Muscle of leg (tissue), 3 donors: ENCODE measurements at regions not wholly inside any gene's neighbourhood (a gene's known extent, or its start where the extent isn't known, plus 50 kb on each side); places are given as distances from the start of the nearest gene placed in this dataset.

Source experiments
- DNase-seq: peaks from one replicate; pipeline ENCODE4 v3.0.0; 2013
- H3K27ac ChIP-seq: one replicate; pipeline ENCODE4 v1.5.1; 2013; ENCODE audit warnings: mild to moderate bottlenecking, low read length, control low read depth
- H3K27me3 ChIP-seq: one replicate; pipeline ENCODE4 v1.6.1; 2013; ENCODE audit warnings: low read length; ENCODE audit not compliant: control insufficient read depth, insufficient read depth
- H3K36me3 ChIP-seq: one replicate; pipeline ENCODE4 v1.6.1; 2013; ENCODE audit warnings: low read length; ENCODE audit not compliant: control insufficient read depth, insufficient read depth
- H3K4me1 ChIP-seq: one replicate; pipeline ENCODE4 v1.6.1; 2013; ENCODE audit warnings: low read length; ENCODE audit not compliant: control insufficient read depth, insufficient read depth
- H3K4me3 ChIP-seq: one replicate; pipeline ENCODE4 v1.5.1; 2013; ENCODE audit warnings: low read length, control low read depth
- H3K9me3 ChIP-seq: replicated peaks from 2 replicates; pipeline ENCODE4 v1.6.1; 2013; ENCODE audit warnings: low read depth, low read length; ENCODE audit not compliant: control insufficient read depth
- WGBS: methylation state at CpG from one replicate; pipeline ENCODE4 v1.1.5; 2013; ENCODE audit warnings: missing lambda C conversion rate; ENCODE audit not compliant: insufficient coverage; 5-methylcytosine and 5-hydroxymethylcytosine counted together

DNA sequence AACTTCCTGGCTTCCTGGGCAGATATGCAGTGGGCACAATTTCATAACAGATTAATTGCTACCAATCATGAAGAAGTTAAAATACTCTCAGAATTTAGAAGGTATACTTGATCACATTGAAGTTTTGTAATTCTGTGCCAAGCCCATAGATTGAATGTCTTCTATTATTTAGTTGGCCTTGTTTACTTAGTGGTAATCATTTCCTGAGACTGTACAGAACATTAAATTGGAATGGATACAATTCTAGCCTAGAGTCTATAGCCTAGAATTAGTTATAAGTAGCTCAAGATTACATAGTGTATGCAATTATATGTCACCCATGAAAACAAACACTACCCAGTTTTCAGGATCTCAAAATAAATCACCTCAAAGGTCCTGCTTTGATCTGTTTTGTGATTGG lies 615.8 kb downstream of the XIRP2 start:
- Histone ChIP-seq H3K4me1 (no peaks in the 10 kb centered on the region), H3K36me3 (no peaks in the 10 kb centered on the region), H3K9me3 (no peaks in the 10 kb centered on the region), H3K27me3 (no peaks in the 10 kb centered on the region), H3K4me3 (no peak overlapping the region), H3K27ac (no peak overlapping the region)
- no peak for DNase-seq

DNA sequence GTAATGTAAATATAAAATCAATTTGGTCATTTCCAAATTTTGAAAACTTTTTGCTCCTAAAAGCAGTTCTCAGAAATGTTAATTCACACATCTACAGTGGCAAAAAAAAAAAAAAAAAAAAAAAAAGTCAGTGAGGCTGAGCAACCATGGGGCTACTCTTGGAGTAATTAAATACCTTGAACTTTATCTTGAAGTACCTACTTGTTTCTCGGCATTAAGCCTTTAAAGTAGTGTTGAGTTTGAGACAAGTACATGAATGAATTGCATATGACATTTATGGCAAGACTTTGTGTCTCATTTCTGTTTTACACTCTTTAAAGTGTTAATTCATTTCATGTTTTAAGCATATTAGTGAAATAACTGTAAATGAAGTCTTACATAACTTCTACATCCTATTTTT lies 613.3 kb downstream of the XIRP2 start:
- no peaks in the 10 kb centered on the region for H3K4me1 ChIP-seq
- no peak overlapping the region for H3K4me3 ChIP-seq
- H3K9me3 ChIP-seq: no peaks in the 10 kb centered on the region
- H3K36me3 ChIP-seq: no peaks in the 10 kb centered on the region
- no CpG with 5 or more reads among the region's 1 CpG for WGBS
- H3K27ac ChIP-seq: no peak overlapping the region
- DNase-seq: no peak
- no peaks in the 10 kb centered on the region for H3K27me3 ChIP-seq

DNA sequence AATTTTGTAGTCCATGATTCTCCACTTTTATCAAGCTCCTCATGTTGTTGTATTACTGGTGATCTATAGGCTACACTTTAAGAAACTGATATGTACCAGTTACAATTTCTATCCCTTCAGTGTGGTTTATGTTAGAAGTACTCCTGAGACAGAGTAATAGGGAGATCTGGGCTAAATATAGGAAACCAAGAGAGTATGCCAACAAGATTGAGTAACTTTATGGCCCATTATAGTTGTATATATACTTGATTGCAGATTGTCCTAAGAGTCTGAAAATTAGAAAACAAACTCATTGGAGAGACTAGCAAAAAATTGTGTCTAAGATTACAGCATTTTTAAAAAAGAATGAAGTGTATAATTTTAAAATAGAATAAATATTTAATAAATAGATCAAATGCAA lies 605.6 kb downstream of the XIRP2 start:
- no peaks in the 10 kb centered on the region for H3K4me1 ChIP-seq
- H3K9me3 ChIP-seq: no peaks in the 10 kb centered on the region
- H3K4me3 ChIP-seq: no peak overlapping the region
- no peak for DNase-seq
- no peaks in the 10 kb centered on the region for H3K27me3 ChIP-seq
- H3K27ac ChIP-seq: no peak overlapping the region
- no peaks in the 10 kb centered on the region for H3K36me3 ChIP-seq

DNA sequence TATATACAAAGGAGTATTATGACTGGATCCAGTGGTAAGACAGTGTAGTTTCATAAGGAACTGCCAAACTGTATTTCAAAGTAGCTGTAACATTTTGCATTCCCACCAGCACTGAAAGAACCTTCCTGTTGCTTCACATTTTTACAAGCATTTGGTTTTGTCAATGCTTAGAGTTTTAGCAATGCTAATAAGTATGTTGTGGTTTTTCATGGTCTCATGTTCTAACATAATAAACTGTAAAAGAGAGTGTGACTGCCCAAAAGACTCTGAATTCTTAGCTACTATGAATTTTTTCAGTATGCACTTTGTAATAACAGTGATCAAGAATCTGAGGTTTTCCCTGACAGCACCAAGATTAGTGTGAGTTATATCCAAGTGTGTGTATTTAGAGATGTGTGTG lies 604.2 kb downstream of the XIRP2 start:
- H3K27me3 ChIP-seq: no peaks in the 10 kb centered on the region
- no peaks in the 10 kb centered on the region for H3K9me3 ChIP-seq
- no peak overlapping the region for H3K4me3 ChIP-seq
- no peak overlapping the region for H3K27ac ChIP-seq
- H3K36me3 ChIP-seq: no peaks in the 10 kb centered on the region
- no peaks in the 10 kb centered on the region for H3K4me1 ChIP-seq
- no peak for DNase-seq

DNA sequence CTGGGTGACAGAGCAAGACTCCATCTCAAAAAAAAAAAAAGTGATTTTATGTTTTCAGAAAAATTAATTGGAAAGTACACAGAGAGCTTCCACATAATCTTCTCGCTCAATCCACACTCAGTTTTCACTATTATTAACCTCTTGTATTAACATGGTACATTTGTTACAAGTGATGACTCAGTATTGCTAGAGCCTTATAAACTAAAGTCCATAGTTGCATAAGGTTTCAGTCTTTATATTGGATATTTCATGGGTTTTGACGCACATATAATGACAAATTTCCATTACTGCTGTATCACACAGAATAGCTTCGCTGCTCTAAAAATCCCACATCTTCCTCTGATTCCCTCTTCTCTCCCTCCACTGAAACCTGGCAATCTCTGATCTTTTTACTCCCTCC lies 603.5 kb downstream of the XIRP2 start:
- DNase-seq: no peak
- no peaks in the 10 kb centered on the region for H3K36me3 ChIP-seq
- H3K4me1 ChIP-seq: no peaks in the 10 kb centered on the region
- no peaks in the 10 kb centered on the region for H3K27me3 ChIP-seq
- no CpG with 5 or more reads among the region's 3 CpGs for WGBS
- no peak overlapping the region for H3K4me3 ChIP-seq
- H3K27ac ChIP-seq: no peak overlapping the region
- H3K9me3 ChIP-seq: no peaks in the 10 kb centered on the region

DNA sequence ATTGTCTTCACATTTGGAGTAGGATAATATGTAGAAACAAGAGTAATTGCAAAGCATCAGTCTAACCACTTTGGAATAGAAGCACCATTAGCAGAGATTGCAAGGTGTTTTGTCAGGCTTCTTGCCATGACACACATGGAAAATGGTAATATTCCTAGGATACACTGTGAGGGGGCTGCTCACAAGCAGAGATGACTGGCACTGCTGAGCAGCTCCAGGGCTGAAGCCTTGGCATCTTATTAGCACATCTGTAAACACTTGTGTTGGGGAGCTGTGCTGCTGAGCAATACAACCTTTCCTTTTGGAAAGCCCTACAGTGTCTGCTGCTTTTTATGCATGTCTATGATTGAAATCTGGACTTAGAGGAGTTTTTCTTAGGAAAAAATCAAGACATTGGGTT lies 602.2 kb downstream of the XIRP2 start:
- no peaks in the 10 kb centered on the region for H3K27me3 ChIP-seq
- no peaks in the 10 kb centered on the region for H3K9me3 ChIP-seq
- no peaks in the 10 kb centered on the region for H3K4me1 ChIP-seq
- no peaks in the 10 kb centered on the region for H3K36me3 ChIP-seq
- no peak overlapping the region for H3K27ac ChIP-seq
- DNase-seq: no peak
- H3K4me3 ChIP-seq: no peak overlapping the region

DNA sequence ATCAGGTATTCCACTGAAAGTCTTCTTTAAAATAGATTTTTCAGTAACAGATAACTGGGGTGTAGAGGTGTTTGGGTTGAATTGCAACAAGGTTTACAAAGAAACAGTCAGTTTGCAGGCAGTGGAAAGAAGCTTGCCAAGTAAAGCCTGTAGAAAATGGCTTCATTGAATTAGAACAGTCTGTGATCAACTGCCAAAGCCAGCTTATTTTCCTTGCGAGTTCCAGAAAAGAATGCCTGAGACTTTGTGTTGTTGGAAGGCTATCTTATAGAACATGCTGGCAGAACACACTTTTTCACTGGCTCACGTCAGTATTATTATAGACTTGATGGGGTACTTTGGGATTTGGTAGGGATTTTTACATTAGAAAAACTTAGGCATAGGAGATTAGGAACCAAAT lies 601.0 kb downstream of the XIRP2 start:
- peak; percentile 73 for DNase-seq
- Histone ChIP-seq H3K36me3 (no peaks in the 10 kb centered on the region), H3K27ac (no peak overlapping the region), H3K4me1 (no peaks in the 10 kb centered on the region), H3K4me3 (no peak overlapping the region), H3K27me3 (no peaks in the 10 kb centered on the region), H3K9me3 (no peaks in the 10 kb centered on the region)
- WGBS: no CpG with 5 or more reads among the region's 2 CpGs

DNA sequence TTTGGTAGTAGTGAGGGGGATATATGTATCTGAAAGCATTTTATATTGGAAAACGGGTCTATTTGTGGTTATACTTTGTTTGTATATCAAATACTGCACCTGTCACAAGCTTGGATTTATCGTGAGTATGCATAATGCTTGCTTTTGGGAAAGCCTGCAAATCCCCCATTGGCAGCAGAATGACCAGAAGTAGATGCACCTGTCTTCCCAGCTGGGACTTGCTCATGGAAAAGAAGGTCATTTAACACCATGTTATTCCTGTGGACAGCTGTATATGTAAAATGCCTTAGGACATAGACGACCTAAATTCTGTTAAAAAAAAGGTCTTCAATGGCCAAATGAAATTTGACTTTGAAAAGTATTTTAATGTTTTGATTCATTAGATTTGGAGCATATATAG lies 599.4 kb downstream of the XIRP2 start:
- no peak overlapping the region for H3K4me3 ChIP-seq
- 67% methylated on average over 2 of the region's 3 CpGs for WGBS
- peak; percentile 82 for DNase-seq
- H3K27ac ChIP-seq: no peak overlapping the region
- H3K9me3 ChIP-seq: no peaks in the 10 kb centered on the region
- no peaks in the 10 kb centered on the region for H3K27me3 ChIP-seq
- no peaks in the 10 kb centered on the region for H3K36me3 ChIP-seq
- H3K4me1 ChIP-seq: no peaks in the 10 kb centered on the region

DNA sequence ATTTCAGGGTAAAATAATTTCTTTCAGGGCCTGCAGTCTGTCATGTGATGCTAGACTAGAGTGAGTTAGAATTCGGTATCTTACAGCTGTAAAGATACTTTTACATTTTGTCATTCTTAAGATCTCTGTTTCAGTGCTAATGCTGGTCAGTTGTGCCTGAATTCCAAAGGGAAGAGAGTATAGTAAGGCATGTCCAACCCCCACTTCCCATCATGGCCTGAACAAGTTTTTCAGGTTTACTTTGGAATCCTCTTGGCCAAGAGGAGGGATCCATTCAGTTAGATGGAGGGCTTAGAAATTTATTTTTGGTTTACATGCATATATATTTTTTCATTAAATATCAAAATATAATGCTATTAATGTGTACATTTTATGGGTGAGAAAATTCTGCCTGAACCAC lies 596.6 kb downstream of the XIRP2 start:
- no peak for DNase-seq
- H3K36me3 ChIP-seq: no peaks in the 10 kb centered on the region
- WGBS: no CpG with 5 or more reads among the region's 1 CpG

DNA sequence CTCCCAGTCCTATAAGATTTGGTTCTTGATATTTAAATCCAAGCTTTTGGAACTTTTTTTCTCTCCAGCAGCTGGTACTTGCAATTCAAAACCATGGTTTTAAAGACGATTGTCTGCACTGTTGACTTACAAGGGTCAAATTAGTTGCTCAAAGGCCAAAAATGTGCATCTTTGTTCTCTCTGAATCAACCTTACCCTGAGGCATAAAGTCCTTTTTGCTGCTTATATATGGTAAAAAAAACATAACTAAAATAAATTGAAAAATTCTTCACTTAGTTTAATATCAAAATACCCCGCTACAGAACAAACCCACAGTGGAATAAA lies 592.7 kb downstream of the XIRP2 start:
- no peak overlapping the region for H3K27ac ChIP-seq
- WGBS: 50% methylated on average over 1 of the region's 2 CpGs
- H3K4me3 ChIP-seq: no peak overlapping the region
- H3K9me3 ChIP-seq: no peaks in the 10 kb centered on the region
- no peaks in the 10 kb centered on the region for H3K4me1 ChIP-seq
- no peak for DNase-seq
- no peaks in the 10 kb centered on the region for H3K36me3 ChIP-seq
- H3K27me3 ChIP-seq: no peaks in the 10 kb centered on the region

More for the DNA sequence above, 596.6 kb downstream of the XIRP2 start:
- Histone ChIP-seq H3K9me3 (no peaks in the 10 kb centered on the region), H3K27me3 (no peaks in the 10 kb centered on the region), H3K27ac (no peak overlapping the region), H3K4me1 (no peaks in the 10 kb centered on the region), H3K4me3 (no peak overlapping the region)

DNA sequence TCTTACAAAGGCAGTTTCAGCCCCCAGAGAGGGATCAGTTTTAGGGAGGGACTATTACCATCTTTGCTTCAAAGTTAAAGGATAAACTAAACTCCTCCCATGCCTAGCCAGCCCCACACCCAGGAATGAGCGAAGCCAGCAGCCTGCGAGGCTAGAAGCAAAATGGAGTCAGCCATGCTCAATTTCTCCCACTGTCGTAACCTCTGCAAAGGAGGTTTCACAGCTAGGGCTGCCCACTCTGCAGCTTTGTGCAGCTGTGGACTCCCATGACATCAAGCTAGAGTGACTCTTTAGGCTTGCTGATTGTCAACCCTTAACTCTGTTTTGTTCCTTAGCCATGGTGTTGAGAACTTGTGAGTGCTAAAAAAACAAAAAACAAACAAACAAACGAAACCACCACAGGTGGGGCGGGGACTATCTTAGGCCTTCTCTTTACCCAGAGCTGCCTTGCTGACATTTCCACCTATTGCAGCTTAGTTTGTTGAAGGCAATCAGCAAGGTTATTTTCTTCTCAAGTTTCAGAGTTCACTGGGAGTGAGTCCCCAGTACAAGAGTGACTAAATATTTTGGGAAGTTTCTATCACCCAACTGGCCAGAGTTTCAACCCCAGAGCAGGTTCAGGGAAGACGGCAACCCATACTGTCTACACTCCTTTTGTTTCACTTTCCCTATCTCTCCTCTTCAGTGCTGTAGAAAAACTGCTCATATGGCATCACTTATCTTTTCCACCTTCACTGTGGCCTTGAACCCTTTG lies 592.1 kb downstream of the XIRP2 start:
- H3K4me1 ChIP-seq: no peaks in the 10 kb centered on the region
- H3K4me3 ChIP-seq: no peak overlapping the region
- no peaks in the 10 kb centered on the region for H3K27me3 ChIP-seq
- no peaks in the 10 kb centered on the region for H3K36me3 ChIP-seq
- no peak overlapping the region for H3K27ac ChIP-seq
- no peak for DNase-seq
- WGBS: 54% methylated on average over 4 of the region's 6 CpGs
- H3K9me3 ChIP-seq: no peaks in the 10 kb centered on the region
